Lung microvascular endothelial cell (primary cell): ENCODE measurements at regions not wholly inside any gene's neighbourhood (a gene's known extent, or its start where the extent isn't known, plus 50 kb on each side); places are given as distances from the start of the nearest gene placed in this dataset.
A peak's percentile ranks its signal among the peaks of the same experiment; 100 is the strongest.
"Not testable (repeated sequence)": the region's sequence is repeated elsewhere in the genome, so short reads cannot be mapped to it uniquely, and the experiment has no call there.

Experiments used
- DNase-seq, 2 donors: peaks; one replicate each; pipeline versions ENCODE4 v3.0.0 to v3.0.0-alpha.2; 2010; ENCODE audit warnings: low read depth in 2 of 2

GRCh38 chr20:29411458-29411820 lies 1846.0 kb upstream of the DEFB115 start:
- not testable (repeated sequence) for DNase-seq

DNA sequence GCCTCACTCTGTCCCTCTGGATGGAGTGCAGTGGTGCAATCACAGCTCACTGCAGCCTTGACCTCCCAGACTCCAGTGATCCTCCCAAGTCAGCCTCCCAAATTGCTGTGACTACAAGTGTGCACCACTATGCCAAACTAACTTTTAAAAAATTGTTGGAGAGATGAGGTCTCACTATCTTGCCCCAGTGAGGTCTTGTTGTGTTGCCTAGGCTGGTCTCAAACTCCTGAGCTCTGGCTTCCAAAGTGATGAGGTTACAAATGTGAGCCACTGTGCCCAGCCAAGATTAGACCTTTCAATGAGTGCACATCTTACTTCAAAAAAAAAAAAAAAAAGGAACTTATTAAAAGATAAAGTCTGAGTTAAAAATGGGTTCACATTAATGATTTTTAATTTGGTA lies 1838.1 kb upstream of the DEFB115 start:
- DNase-seq = no peak

- DNase-seq = no peak
Measured at GRCh38 chr20:29427201-29428060, 1830.0 kb upstream of the DEFB115 start.

- DNase-seq = no peak
Measured at GRCh38 chr20:29430531-29430930, 1826.9 kb upstream of the DEFB115 start.

- DNase-seq = not testable (repeated sequence)
Measured at GRCh38 chr20:29440721-29441120, 1816.7 kb upstream of the DEFB115 start.

DNA sequence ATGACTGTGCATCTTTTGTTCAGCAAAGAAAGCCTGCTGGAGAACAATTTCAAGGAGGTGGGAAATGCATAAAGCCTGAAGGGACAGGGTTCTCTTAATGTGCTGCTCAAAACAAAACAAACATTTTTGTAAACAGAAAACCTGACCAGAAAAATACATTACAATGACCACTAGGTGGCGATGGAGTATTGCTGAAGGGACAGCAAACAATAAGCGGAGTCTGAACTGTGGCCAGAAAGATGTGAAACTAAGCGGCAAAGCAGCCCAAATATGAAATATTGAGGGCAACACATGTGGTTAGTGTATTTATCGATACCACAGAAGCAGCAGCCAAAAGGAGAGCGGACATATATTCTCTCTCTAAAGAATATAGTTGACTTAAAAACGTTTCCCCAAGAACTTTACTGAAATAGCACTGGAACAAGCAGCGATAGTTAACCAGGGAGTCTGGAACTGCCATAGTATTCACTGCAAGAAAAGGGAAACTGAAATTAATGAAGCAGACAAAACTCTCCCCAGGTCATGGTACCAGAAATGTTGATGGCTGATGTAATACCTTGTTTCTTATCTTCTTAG lies 1814.2 kb upstream of the DEFB115 start:
- DNase-seq = peak; percentile 60

DNA sequence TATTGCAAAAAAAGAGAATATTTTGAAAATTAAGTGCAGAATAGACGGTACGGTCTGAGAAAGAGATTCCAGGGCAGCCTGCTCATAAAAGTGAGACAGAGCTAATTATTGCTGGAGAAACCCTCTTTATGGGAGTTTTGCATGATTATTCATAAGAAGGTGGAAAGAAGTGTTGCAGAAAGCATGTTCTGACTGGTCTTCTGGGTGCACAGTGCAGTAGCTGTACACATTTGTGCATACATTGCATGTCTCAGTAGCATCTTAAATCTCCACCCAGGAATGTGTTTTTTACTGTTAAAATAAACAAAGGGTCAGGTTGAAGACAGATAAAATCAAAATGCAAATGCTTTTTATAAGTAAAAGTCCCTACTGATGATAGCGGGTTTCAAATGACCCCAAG lies 1813.6 kb upstream of the DEFB115 start:
- no peak for DNase-seq

- DNase-seq = peak; percentile 69 to 80
Measured at GRCh38 chr20:29445050-29445907, 1812.2 kb upstream of the DEFB115 start.

DNA sequence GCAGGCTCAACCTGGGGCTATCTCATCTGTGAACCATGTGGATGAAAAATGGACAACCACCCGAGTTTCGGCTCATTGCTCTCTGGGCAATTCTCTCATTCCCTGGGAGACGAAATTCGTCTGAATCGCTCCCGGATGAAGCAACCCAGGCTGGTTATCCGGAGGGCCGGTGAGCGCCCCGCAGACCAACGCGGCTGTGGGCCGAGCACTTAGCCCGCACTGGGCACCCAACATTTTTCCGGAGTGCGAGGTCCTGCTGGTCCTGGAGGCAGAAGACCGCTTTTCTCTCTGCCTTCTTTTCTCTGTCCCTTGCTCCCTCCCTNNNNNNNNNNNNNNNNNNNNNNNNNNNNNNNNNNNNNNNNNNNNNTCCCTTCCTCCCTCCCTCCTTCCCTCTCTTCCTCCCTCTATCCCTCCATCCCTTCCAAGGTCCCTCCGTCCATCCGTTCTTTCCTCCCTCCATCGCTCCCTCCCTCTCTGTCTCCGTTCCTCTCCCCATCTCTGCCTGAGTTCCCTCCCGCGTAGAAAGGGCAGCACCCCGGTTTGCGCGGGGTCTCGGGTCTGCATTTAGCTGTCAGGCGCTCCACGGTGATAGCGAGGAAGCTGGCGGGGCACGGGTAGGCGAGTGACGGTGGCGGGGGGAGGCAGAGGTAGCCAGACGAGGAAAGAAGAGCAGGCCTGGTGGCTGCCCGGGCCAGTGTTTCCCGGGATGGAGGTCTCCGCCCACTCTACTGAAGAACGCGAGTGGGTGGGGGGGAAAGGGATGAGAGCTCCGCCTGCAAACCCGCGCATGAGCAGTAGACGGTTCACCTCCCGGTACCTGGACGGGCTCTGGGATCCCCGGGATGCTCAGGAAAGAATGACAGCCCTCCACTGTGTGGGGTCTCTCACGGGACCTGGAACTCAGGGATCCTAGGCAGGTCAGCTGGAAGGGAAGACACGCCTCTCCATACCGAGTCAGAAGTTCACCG lies 1809.7 kb upstream of the DEFB115 start:
- not testable (repeated sequence) for DNase-seq

- no peak for DNase-seq
Measured at GRCh38 chr20:29448806-29449470, 1808.5 kb upstream of the DEFB115 start.

DNA sequence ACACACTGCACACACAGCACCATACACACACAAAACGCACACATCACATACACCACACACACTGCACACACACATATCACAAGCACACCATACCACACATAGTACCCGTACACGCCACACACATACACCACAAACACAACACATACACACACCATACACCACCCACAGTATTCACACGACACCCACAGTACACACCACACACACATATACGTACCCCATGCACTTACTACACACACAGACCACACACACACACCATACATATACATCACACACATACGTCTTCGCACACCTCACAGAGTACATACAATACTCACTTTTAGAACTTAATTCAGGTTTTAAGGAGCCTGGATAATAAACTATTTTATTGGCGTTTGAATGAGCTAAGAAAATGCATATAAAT lies 1805.3 kb upstream of the DEFB115 start:
- no peak for DNase-seq

GRCh38 chr20:29456987-29457693 lies 1800.3 kb upstream of the DEFB115 start:
- DNase-seq = not testable (repeated sequence)

- DNase-seq = no peak
Measured at GRCh38 chr20:29472606-29473005, 1784.9 kb upstream of the DEFB115 start.

DNA sequence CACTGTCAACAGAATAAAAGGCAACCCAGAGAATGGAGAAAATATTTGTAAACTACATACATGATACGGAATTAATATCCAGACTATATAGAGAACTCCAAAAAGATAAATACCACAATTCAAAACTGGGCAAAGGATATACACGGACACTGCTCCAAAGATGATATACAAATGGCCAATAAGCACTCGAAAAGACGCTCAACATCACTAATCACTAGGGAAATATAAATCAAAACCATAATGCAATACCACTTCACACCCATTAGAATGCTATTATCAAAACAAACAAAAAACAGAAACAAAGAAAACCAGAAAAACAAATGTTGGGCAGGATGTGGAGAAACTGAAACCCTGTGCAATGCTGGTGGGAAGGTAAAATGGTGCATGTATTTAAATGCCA lies 1764.6 kb upstream of the DEFB115 start:
- not testable (repeated sequence) for DNase-seq

- DNase-seq = not testable (repeated sequence)
Measured at GRCh38 chr20:29496767-29497166, 1760.7 kb upstream of the DEFB115 start.

DNA sequence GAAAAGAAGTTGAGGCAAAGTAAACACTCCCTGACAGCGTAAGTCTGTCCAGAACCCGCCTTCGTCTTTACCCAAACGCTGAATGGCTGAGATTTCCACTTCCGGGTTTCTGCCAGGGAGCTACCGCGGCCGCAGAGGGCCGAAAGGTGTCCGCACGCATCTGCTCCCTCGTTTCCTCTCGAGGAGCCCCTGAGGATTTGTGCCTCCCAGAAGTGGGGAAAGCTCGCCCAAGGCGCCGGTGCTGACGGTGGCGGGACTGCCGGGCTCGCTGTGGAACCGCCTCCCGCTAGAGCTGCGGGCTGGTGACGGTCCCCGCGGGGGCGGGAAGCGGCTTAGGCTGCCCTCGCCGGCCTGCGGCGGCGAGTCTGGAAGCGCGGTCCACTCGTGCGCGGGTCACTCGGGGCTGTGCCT lies 1760.2 kb upstream of the DEFB115 start:
- DNase-seq = peak in 1 of 2 donors; percentile 9

DNA sequence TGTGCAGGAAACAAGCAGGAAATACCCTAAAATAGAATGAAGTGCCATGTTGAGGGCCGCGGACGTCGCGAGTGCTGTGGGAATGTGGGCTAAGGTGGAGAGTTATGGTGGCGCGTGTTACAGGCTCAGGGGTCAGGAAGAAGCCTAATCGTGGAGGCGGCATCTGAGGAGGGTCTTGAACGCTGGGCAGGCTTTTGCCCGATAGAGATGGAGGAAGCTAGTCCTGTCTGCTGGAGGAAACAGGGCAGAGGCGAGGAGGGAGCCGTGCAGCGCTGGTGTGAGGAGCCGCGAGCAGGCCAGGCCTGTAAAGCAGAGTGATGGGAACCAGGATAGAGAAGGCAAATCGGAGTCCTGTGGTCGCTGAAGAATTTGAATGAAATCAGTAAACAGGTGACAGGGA lies 1759.8 kb upstream of the DEFB115 start:
- DNase-seq = not testable (repeated sequence)

- not testable (repeated sequence) for DNase-seq
Measured at GRCh38 chr20:29500738-29501137, 1756.7 kb upstream of the DEFB115 start.

GRCh38 chr20:29514634-29515033 lies 1742.8 kb upstream of the DEFB115 start:
- DNase-seq = not testable (repeated sequence)

- not testable (repeated sequence) for DNase-seq
Measured at GRCh38 chr20:29516847-29517246, 1740.6 kb upstream of the DEFB115 start.
